ENCODE measurements at regions not wholly inside any gene's neighbourhood (a gene's known extent, or its start where the extent isn't known, plus 50 kb on each side); places are given as distances from the start of the nearest gene placed in this dataset.
"Not testable (repeated sequence)": the region's sequence is repeated elsewhere in the genome, so short reads cannot be mapped to it uniquely, and the experiment has no call there.

DNA sequence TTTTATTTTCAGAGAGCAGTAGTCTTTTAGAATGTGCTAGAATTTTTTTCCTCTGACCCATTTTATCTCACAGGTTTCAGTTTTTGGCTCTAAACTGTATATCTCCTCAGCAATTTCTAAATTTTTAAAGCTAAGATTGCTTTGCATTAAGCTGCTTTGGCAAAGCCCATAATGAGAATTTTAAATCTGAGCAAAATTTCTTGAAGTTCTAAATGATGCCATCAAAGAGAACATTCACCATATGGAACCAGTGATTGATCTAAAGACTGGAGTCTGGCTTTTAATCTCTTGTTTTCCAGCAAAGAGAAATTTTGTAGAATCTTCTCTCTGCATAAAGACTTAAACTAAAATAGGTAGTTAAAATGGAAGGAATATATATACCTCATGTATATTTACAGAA is 313.6 kb downstream of the TBC1D32 start:
- no peak for DNase-seq

DNA sequence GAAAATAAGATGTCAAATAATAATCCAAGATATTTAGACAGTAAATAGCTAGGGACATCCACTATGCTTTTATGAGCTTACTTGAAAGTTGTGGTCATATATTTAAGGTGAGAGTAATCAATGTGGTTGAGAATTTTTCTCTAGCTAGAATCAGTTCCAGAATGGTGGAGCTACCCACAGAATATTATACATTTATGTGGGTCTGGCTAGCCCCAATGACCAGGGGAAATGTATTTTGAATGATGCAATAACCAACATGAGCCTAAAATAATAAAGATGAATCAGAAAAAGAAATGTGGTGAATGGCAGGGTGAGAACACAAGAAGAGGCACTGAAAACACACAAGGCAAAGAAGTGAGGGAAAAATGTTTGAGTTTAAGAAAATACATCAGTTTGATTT is 325.7 kb downstream of the TBC1D32 start:
- DNase-seq: no peak

DNA sequence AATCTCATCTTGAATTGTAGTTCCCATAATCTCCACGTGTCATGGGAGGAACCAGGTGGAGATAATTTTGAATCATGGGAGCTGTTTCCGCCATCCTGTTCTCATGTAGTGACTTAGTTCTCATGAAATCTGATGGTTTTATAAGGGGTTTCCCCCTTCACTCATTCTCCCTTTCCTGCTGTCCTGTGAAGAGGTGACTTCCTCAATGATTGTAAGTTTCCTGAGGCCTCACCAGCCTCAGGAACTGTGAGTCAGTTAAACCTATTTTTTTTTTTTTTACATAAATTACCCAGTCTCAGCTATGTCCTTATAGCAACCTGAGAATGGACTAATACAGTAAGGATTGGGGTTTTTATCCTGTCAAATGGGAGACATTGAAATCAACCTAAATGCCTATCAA is 328.3 kb downstream of the TBC1D32 start:
- DNase-seq: no peak

DNA sequence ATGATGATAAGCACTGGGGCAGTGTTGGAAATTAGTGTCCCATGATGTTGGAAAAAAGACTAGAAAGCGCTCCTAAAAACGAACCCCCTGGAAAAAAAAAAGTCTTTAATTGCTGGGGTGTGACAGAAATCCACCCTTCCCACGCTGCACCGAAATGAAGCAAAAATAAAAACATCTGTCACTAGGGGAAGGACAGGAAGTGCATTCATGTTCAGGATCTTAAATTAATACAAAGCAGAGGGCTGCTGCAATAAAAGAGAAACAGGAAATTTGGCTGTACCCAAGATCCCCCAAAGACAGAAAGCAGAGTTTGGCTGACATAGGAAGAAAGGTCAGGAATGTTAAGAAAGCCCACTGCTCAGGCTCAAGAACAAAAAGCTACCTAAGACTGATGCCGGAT is 333.9 kb downstream of the TBC1D32 start:
- no peak for DNase-seq

DNA sequence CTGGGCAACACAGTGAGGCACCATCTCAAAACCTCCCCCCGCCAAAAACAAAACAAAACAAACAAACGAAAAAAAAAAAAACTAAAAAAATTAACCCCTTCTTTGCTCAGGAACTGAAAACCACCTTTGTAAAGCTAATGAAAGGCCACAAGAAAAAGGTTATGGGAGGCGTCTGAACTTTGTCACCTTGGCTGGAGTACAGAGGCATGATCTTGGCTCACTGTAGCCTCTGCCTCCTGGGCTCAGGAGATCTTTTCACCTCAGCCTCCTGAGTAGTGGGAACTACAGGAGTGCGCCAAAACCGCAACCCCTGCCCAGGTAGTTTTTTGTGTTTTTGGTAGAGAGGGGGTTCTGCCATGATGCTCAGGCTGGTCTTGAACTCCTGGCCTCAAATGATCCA is 337.9 kb downstream of the TBC1D32 start:
- no peak for DNase-seq

DNA sequence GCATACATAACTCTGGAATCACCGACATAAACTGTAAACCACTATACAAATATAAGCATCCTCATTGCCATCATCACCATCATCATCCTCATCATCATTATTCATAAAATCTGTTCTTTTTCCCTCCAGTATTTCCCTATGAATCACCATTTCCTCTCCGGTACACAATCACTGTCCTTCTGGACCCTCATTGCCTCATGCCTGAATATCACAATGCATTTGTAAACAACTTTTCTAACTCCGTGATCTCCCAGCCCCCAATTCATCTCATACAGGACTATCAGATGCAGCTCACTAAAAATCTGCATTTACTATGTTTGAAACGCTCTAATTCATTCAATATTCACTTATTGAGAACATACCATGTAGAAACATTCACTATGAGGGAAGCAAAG is 339.7 kb downstream of the TBC1D32 start:
- no peak for DNase-seq

DNA sequence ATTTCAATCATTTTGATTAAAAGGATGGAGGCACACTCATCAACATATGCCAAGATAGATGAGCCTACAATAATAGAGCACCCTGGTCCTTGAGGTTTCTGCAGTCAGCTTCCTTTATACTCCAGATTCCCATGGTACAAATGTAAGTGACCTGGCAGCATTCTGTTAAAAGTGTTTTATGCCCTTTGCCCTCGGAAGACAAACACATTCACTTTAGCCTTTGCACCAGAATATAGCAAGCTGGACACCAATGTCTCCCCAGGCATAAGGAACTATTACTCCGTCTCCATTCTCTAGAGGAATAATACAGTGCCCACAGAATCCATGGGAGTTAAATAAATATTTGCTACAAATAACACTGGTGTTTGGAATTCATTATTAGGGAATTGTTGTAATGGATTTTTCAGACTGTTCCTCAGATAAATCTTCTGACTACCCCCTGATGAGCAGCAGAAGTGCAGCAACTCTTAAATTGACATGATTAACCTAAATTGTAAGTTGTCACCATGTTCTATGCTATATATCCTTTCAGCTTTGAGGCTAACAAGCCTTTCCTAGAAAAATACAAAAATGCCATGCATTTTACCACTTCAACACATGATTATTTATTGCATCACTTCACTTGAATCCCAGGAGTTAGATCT is 340.2 kb downstream of the TBC1D32 start:
- DNase-seq: no peak

DNA sequence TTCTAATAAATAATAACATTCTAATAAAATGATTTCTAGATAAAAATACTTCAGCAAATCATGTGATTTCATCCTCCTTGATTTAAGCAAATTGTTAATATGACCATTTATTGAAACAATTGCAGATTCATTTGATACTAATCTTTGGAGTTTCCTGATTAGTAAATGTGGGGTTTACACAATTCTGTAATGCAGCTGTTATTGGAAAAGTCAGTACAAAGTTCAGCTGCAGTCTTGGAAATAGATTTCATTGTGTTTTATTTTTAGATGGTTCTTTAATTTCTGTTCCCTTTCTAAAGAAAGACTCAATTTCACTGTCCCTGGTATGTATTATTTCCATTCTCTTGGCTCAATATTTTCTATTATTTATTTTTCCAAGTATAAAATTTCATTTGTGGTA is 342.0 kb downstream of the TBC1D32 start:
- no peak for DNase-seq

DNA sequence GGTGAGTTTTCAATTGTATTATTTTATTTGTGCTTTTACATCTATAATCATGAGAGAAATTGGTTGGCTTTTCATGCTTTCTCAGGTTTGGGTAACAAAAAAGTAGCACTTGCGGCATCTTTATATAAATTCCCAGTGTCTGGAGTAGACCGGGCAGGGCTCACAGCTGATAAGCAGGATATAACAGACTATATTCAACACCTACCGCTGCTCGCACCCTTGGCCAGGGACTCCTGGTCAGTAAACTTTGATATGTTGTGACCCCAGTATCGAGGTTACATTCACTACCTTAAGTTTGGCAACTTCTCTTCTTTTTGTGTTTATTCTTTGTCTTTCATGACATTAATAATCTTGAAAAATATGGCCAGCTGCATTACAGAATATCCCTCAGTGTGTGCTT is 343.4 kb downstream of the TBC1D32 start:
- DNase-seq: no peak

DNA sequence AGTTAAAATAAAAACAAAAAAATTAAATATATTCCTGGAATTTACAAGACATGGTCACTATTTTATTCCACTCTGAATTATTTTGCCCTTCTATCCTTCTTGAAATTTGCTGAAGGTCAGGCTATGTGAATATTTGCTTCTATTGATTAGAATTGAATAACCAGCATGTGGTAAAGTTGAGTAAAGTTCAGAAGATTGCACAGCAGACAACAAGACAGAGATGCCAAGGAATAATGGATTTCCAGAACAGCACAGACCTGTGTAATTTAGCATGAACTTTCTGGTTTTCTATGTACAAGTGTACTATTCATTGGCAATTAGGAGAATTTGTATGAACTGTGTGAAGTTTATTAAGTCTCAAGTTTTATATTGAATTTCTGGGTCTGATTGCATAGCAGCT is 352.4 kb downstream of the TBC1D32 start:
- DNase-seq: no peak

DNA sequence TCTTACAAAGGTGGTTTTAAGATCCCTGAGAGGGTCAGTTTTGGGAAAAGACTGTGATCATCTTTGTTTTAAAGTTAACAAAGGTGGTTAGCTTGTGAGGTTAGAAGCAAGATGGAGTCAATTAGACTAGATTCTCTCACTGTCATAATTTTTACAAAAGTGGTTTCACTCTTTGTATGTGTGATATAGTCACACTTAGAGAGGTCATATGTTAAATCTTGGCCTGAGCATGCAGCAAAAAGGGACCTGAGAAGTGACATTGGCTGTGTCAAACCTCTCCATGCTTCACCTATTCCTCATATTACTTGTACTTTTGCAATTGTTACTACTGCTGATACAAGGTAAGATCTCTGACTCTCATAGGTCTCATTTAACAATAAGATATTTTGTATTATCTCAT is 368.0 kb downstream of the TBC1D32 start:
- DNase-seq: no peak

DNA sequence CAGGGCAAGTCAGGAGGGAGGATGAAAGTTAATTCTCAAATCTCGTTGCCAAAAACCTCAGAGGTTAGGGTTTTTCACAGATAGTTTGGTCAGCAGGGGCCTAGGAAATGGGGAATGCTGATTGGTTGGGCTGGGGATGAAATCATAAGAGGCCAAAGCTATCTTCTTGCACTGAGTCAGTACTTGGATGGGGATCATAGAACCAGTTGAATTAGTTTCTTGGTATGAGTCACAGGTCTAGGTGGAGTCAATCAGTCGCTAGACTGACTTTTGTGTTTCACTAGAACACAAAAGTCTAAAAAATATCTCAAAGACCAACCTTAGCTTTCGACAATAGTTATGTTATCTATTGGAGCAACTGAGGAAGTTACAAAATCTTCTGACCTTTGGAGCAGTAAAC is 368.5 kb downstream of the TBC1D32 start:
- DNase-seq: no peak

DNA sequence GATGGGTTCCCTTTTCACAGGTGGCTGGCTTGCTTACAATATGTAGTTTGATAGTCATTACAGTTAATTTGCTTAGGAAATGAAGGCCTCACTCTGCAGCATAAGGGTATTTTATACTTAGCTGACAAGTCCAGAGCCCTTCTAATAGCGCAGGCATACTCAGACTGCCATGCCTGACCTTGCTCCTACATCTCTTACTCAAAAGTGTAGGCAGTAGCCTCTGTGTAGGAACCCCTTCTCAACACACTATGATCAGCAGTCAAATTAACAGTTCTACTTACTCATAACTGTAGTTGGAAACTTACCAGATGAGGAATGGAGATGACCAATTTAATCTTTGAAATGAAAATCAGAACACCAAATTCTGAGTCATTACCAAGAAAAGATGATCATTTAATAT is 373.5 kb downstream of the TBC1D32 start:
- no peak for DNase-seq

DNA sequence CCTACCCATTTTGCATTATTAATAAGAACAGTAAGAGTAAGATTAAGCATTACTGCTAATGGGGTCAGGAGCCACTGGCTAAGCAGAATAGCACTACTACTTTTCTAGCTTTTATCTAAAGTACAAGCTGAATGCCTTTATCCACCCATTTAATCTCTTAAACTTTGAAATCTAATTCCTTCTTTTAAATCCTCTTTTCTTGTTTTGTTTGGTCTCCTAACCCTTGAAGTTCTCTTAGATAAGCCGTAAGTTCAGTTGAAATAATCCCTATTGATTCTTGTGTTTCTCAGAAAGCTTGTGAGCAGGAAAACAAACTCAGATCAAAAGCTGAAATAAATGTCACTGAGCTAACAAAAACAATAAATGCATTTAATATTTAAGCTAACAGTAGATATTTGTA is 380.2 kb downstream of the TBC1D32 start:
- DNase-seq: no peak

DNA sequence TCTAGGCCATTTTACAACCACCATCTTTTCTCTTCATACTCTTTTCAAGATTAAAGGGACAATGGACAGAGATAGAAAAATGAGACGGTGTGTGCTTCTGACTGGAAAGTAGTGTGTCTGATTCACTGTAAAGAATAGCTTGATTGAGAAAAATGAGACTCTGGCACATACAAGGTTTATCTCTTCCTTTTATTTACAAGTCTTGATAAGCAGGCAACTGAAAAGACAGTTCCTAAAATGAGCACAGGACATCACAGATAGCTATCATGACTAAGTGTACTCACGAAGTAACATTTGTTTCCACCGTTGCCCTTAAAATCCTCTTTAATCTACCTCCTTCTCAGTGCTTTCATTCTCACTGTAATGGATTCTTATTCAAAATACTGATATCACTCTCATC is 383.0 kb downstream of the TBC1D32 start:
- DNase-seq: no peak

DNA sequence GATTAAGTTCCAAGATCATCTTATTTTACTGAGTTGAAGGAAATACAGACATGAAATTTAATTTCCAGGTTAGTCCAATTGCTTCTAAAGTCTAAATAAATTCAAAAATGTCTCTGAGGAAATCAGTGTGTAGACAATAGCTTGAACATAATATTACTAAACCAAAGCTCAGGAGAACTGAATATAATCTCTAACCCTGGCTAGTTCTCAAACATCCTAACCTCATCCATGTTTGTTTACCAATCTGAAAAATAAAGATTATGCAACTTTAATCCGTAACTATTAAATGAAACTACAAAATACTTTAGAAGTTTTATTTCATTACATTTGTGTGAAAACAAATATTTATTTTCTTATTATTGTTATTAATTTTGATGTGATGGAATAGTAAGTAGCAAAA is 387.2 kb downstream of the TBC1D32 start:
- no peak for DNase-seq

DNA sequence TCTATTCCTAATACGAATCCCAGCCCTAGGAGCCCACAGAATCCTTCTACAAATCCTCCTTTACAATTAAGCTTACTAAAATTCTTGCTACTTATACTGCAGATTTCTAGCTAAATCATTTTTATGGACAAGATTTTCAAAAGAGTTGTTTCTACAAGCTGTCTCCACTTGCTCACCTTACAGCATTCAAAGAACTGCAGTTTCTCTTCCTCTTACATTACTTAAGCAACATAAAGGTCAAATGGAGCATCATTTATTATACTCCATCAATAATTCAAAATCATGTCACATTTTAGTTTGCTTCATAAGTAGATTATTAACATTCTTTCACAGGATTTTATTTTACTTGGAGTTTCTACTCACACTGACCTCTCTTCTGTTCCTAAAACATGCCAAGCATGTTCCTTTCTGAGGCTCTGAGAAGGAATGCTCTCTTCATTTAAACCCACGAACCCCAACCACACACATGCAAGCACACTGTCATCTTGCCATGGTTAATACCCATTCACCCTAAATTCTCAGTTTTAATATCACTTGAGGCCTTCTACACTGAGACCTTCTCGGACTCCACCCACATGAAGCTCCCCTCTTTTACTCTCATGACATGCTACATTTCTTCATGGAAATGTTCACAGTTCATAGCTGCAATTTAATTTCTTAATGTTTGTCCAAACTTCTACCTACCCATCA is 388.2 kb downstream of the TBC1D32 start:
- DNase-seq: no peak

DNA sequence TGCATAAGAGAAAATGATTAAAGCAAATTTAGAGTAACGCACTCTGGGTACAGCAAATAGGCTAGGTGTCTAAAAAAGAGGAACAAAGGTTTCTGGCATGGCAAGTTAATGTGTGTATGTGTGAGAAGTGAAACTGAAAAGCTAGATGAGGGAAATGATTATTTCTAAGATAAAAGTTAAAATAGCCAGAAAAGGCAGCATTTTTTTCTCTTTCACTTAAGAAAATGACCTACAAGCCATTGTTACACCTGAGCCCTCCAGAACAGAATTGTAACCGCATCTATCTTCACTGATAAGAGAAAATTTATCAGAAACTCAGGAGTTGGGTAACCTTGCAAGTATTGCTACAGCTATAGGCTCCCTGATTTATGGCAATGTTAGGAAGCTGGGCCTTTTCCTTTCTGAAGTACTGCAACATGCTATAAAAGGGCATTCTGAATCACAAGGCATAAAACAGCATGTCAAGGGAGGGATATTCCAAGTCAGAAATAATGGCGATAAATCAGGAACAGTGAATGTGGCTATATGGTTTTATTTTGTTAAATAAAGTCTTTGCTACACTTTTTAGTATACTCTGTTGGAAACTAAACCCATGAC is 395.3 kb downstream of the TBC1D32 start:
- no peak for DNase-seq

DNA sequence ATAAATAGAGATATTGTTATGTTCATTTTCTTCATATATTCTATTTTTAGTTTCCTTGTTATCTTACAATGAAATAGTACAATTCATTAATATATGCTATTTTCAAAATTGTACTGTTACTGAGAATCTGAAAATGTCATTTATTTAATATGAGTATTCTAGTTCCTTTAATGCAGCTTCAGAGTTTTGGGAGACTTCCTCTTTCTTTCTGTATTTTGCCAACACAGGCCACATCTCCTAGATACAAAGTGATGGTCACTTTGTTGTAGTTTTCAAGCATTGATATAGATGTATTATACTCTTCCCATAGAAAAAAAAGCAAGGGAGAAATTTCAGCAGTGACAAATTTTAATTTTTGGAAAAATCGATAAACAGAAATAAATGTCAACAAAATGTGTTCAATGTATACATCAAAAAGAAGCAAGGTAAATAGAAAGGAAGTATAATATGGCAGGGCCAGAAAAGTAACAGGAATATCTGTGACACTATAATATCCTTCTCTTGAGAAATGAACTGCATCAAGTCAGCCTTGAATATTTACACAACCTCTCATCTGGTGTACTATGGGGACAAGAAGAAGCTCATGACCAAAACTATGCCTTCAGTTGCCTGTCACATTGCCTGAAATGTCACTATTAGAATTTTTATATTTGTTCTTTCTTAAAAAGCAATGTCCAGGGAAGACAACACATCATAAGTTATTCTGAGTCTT is 396.0 kb downstream of the TBC1D32 start:
- DNase-seq: no peak

DNA sequence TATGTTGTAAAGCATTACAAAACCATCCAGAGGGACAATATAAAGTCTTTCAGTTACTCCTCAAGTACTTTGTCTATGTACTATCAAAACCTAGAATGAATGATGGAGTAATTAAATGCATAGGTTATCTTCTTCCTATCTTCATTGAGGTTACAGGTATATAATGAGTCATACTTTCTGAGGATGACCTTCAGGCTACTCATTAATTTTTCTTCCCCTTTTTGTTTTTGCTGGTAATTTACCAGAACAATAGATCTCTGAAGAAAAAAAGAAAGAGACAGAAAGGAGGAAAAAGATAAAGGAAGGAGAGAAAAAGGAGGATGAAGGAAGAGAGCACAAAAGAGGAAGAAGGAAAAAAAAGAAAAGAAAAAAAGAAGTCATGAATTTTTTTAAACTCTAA is 398.4 kb downstream of the TBC1D32 start:
- DNase-seq: no peak

DNA sequence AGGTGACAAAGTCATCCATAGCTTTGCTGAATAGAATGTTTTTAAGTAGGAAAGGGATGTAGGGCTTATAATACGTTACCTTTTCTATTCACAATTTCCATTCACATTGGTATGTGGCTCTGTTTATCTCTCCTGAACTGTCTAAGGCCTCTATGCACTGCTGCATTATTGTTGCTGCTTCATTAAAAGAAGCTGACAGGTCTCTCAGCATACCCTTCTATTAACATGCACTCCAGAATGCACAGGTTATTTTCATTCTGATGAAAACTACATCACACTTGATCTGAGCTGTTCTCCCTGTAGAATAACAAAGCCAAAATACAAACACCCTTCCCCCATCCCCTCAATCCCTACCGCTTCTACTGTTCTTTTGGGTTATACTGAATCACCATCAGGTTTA is 399.3 kb downstream of the TBC1D32 start:
- DNase-seq: no peak

DNA sequence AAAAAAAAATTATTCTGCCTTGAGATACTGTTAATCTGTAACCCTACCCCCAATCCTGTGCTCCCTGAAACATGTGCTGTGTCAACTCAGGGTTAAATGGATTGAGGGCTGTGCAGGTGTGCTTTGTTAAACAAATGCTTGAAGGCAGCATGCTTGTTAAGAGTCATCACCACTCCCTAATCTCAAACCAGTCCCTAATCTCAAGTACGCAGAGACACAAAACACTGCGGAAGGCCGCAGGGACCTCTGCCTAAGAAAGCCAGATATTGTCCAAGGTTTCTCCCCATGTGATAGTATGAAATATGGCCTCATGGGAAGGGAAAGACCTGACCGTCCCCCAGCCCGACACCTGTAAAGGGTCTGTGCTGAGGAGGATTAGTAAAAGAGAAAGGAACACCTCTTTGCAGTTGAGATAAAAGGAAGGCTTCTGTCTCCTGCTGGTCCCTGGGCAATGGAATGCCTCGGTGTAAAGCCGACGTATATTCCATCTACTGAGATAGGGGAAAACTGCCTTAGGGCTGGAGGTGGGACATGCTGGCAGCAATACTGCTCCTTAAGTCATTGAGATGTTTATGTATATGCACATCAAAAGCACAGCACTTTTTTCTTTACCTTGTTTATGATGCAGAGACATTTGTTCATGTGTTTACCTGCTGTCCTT is 402.6 kb downstream of the TBC1D32 start:
- not testable (repeated sequence) for DNase-seq

DNA sequence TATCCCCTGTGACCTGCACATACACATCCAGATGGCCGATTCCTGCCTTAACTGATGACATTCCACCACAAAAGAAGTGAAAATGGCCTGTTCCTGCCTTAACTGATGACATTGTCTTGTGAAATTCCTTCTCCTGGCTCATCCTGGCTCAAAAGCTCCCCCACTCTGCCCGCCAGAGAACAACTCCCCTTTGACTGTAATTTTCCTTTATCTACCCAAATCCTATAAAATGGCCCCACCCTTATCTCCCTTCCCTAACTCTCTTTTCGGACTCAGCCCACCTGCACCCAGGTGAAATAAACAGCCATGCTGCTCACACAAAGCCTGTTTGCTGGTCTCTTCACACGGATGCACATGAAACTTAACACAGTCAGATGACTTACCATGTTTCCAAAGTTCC is 403.8 kb downstream of the TBC1D32 start:
- not testable (repeated sequence) for DNase-seq

DNA sequence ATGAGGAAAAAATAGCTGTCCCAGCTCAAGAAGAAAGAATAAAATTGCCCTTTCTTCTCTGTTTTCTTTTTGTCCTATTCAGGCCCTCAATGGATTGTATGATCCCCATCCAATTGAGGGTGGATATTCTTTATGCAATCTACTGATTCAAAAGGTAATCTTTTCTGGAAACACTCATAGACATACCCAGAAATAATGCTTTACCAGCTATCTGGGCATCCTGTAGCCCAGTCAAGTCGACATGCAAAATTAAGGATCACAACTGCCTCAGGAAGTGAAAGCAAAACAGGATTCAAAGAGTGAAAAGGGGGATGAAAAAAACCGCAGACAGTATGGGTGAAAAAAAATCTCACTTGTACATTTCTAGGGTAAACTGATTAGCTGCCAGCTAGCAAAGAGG is 410.1 kb downstream of the TBC1D32 start:
- DNase-seq: no peak

Data from NCI-H146 (cell line).